ENCODE measurements at regions not wholly inside any gene's neighbourhood (a gene's known extent, or its start where the extent isn't known, plus 50 kb on each side); places are given as distances from the start of the nearest gene placed in this dataset.

- no peaks in the 10 kb centered on the region for H3K4me1 ChIP-seq (ENCODE audit: control insufficient read depth, insufficient read depth, low read length)
- dilution Hi-C loops (cut with HindIII; ENCODE audit: low sequenced_read_pairs, unreplicated experiment), result no loop called here
- no peak overlapping the region for H3K18ac ChIP-seq (ENCODE audit: low read depth, low read length)
- H3K56ac ChIP-seq (ENCODE audit: extremely low read depth, insufficient read depth, low read length), result no peak overlapping the region
- TF ChIP-seq BHLHE40 (IDR thresholded peaks at IDR 0.05; ENCODE audit: low read depth, low read length) (no peak), POLR2A (IDR thresholded peaks at IDR 0.05; ENCODE audit: low read depth, low read length) (no peak), USF2 (IDR thresholded peaks at IDR 0.05; ENCODE audit: low read depth, low read length) (no peak), MAZ (IDR thresholded peaks at IDR 0.05; ENCODE audit: borderline replicate concordance, low read depth, low read length) (no peak), NFE2L2 (IDR thresholded peaks at IDR 0.05; ENCODE audit: low read depth, low read length) (no peak), RAD21 (IDR thresholded peaks at IDR 0.05; ENCODE audit: low read length) (no peak), CHD1 (IDR thresholded peaks at IDR 0.05; ENCODE audit: low read depth, low read length) (no peak), CTCF (conservative IDR thresholded peaks at IDR 0.05; ENCODE audit: low read depth, low read length) (no peak), ELK1 (IDR thresholded peaks at IDR 0.05; ENCODE audit: borderline replicate concordance, low read depth, low read length) (no peak), MAFK (IDR thresholded peaks at IDR 0.05; ENCODE audit: low read depth, low read length) (no peak), FOS (IDR thresholded peaks at IDR 0.05; ENCODE audit: low read depth, low read length) (no peak), SMC3 (IDR thresholded peaks at IDR 0.05; ENCODE audit: low read depth, low read length) (no peak), RFX5 (IDR thresholded peaks at IDR 0.05; ENCODE audit: low read depth, low read length) (no peak)
- ATAC-seq (ENCODE audit: low read depth) (no peak), DNase-seq (peak; percentile 30)
- no peaks in the 10 kb centered on the region for H3K79me1 ChIP-seq (ENCODE audit: low read depth in 1 of 2, low read length in 2 of 2)
- no peak overlapping the region for H2AK9ac ChIP-seq (replicated peaks; ENCODE audit: low read depth, low read length, poor library complexity)
- no peak overlapping the region for H4K91ac ChIP-seq (ENCODE audit: insufficient read depth, low read depth, low read length)
- no peak overlapping the region for H2BK20ac ChIP-seq (ENCODE audit: low read depth, low read length)
- no peak overlapping the region for H4K8ac ChIP-seq (ENCODE audit: low read depth in 2 of 2, low read length in 2 of 2)
- no peak overlapping the region for H3K4me3 ChIP-seq (ENCODE audit: insufficient read depth, low read depth, low read length)
- no peak overlapping the region for H2AFZ ChIP-seq (replicated peaks; ENCODE audit: low read length, poor library complexity)
- H4K20me1 ChIP-seq (ENCODE audit: insufficient read depth, low read length), result no peaks in the 10 kb centered on the region
- no CpG with 5 or more reads among the region's 3 CpGs for WGBS, 2 experiments (ENCODE audit: extremely low coverage in 2 of 2, insufficient read length in 1 of 2)
- H3K9me3 ChIP-seq (ENCODE audit: control insufficient read depth, insufficient read depth, low read length), result no peaks in the 10 kb centered on the region
- in situ Hi-C loops (cut with MboI; ENCODE audit: low sequenced_read_pairs), result no loop called here
- no peaks in the 10 kb centered on the region for H3K36me3 ChIP-seq (ENCODE audit: control insufficient read depth, insufficient read depth, low read length)
- H3K27ac ChIP-seq (ENCODE audit: insufficient read depth, low read length), result no peak overlapping the region
- CTCF ChIA-PET, result no interaction called here
- no TSS peak for BruUV-seq (replicated peaks)
- no peak overlapping the region for H2BK120ac ChIP-seq (ENCODE audit: low read depth, low read length)
- no peak overlapping the region for H2BK15ac ChIP-seq (ENCODE audit: low read depth, low read length)
- no peaks in the 10 kb centered on the region for H3K9me1 ChIP-seq (ENCODE audit: insufficient read depth, low read length)
- H3K23ac ChIP-seq (ENCODE audit: low read depth, low read length), result no peak overlapping the region
- no peak overlapping the region for H3K14ac ChIP-seq (replicated peaks; ENCODE audit: low read depth, low read length)
- POLR2A ChIA-PET (ENCODE audit: unreplicated experiment), result no interaction called here
- no peak overlapping the region for H2AK5ac ChIP-seq (ENCODE audit: low read depth, low read length)
- H4K5ac ChIP-seq (ENCODE audit: low read depth, low read length), result no peak overlapping the region
- H3K4me2 ChIP-seq (ENCODE audit: low read depth, low read length), result no peak overlapping the region
- no peak overlapping the region for H3K4ac ChIP-seq (ENCODE audit: low read depth, low read length)
- H3K9ac ChIP-seq (ENCODE audit: low read depth, low read length), result no peak overlapping the region
- H3K27me3 ChIP-seq (ENCODE audit: control insufficient read depth, insufficient read depth, low read length), result no peaks in the 10 kb centered on the region
- no peak overlapping the region for H2BK5ac ChIP-seq (ENCODE audit: low read depth, low read length, poor library complexity, severe bottlenecking)
- intact Hi-C loops (cut with micrococcal nuclease), result no loop called here
Observed at GRCh38 chr13:62418872-62419271, 1003.2 kb upstream of the PCDH20 start.
